Gastroesophageal sphincter (tissue), 4 donors: ENCODE measurements at regions not wholly inside any gene's neighbourhood (a gene's known extent, or its start where the extent isn't known, plus 50 kb on each side); places are given as distances from the start of the nearest gene placed in this dataset.

Source experiments
- ATAC-seq: fragments of 150-250 bp; one replicate; pipeline ENCODE4 v1.9.1; 2016; ENCODE audit warnings: mild to moderate bottlenecking, moderate library complexity
- H3K27ac ChIP-seq, 4 donors: fragments of 200-600 bp; sonication (generic) in 3 of 4; 1 replicate in 3 of 4; 2 replicates in 1 of 4; pipeline ENCODE4 v1.5.1; 2016 to 2019
- H3K27me3 ChIP-seq: fragments of 200-600 bp; sonication (generic); one replicate; pipeline ENCODE4 v1.5.1; 2019
- H3K36me3 ChIP-seq, 2 donors: fragments of 200-600 bp; sonication (generic); one replicate each; pipeline ENCODE4 v1.5.1; 2019; ENCODE audit warnings: control low read depth in 1 of 2
- H3K4me1 ChIP-seq, 3 donors: fragments of 200-600 bp; sonication (generic); 1 replicate in 2 of 3; 2 replicates in 1 of 3; pipeline ENCODE4 v1.5.1; 2016 to 2019; ENCODE audit warnings: control low read depth in 2 of 3
- H3K4me3 ChIP-seq, 2 donors: fragments of 200-600 bp; sonication (generic); one replicate each; pipeline ENCODE4 v1.5.1; 2019; ENCODE audit warnings: mild to moderate bottlenecking in 1 of 2, moderate library complexity in 1 of 2
- H3K9me3 ChIP-seq, 3 donors: fragments of 200-600 bp; sonication (generic); one replicate each; pipeline ENCODE4 v1.5.1; 2017 to 2019; ENCODE audit warnings: control low read depth in 2 of 3
- EP300 ChIP-seq: sonication (generic); formaldehyde crosslinking; IDR thresholded peaks from one replicate; pipeline ENCODE4 v1.6.1; 2017; ENCODE audit warnings: antibody characterized with exemption, mild to moderate bottlenecking
- POLR2A ChIP-seq, 2 donors: fragments of 450-650 bp; IDR thresholded peaks; one replicate each; pipeline ENCODE4 v1.6.1; 2017; ENCODE audit warnings: antibody characterized with exemption in 2 of 2, mild to moderate bottlenecking in 2 of 2, moderate library complexity in 1 of 2
- POLR2AphosphoS5 ChIP-seq: sonication (generic); formaldehyde crosslinking; IDR thresholded peaks from one replicate; pipeline ENCODE4 v1.6.1; 2017; ENCODE audit warnings: antibody characterized with exemption
- WGBS, 2 donors: methylation state at CpG; one replicate each; pipeline ENCODE4 v1.1.5; 2018; ENCODE audit warnings: low coverage in 1 of 2; 5-methylcytosine and 5-hydroxymethylcytosine counted together
- TF ChIP-seq, protein P1 (sequence below), 4 experiments: fragments of 200-600 bp in 2 of 4; fragments of 450-650 bp in 2 of 4; sonication (generic) in 1 of 4; IDR thresholded peaks; one replicate each; pipeline ENCODE4 v1.5.1; 2017 to 2019; ENCODE audit warnings: antibody characterized with exemption in 4 of 4, mild to moderate bottlenecking in 2 of 4, moderate library complexity in 2 of 4

DNA sequence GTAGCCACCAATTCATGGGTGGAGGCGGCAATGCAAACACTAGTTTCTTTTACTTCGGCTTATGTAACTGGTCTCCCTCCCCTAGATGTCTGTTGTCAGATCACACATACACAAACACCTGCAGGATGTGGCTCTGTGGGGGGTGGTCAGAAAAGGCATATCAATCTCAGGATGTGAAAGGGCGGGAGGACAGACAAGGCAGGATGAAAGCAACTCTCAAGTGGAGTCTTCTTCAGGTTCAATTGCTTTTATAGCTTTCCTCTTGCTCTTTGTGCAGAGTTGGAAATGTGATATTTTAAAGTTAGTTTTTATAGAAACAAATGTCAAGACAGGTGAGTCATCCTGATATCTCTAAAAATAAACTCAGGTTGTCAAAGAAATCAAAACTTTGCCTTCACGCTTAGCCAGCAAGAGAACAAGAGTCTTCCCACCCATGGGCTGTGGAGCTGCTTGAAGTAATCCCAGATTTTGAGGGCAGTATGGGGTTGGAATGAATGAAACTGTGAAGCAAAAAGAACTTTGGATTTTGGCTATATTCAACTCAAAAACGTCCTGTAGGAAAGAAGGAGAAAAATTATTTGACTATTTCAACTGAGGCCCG, 423.4 kb downstream of the GUCY1A2 start:
- Histone ChIP-seq H3K36me3 (no peaks in the 10 kb centered on the region), H3K27me3 (no peaks in the 10 kb centered on the region), H3K4me1 (no peaks in the 10 kb centered on the region), H3K9me3 (no peaks in the 10 kb centered on the region), H3K4me3 (no peak overlapping the region), H3K27ac (no peak overlapping the region)
- TF ChIP-seq, protein P1, sequence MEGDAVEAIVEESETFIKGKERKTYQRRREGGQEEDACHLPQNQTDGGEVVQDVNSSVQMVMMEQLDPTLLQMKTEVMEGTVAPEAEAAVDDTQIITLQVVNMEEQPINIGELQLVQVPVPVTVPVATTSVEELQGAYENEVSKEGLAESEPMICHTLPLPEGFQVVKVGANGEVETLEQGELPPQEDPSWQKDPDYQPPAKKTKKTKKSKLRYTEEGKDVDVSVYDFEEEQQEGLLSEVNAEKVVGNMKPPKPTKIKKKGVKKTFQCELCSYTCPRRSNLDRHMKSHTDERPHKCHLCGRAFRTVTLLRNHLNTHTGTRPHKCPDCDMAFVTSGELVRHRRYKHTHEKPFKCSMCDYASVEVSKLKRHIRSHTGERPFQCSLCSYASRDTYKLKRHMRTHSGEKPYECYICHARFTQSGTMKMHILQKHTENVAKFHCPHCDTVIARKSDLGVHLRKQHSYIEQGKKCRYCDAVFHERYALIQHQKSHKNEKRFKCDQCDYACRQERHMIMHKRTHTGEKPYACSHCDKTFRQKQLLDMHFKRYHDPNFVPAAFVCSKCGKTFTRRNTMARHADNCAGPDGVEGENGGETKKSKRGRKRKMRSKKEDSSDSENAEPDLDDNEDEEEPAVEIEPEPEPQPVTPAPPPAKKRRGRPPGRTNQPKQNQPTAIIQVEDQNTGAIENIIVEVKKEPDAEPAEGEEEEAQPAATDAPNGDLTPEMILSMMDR (IDR thresholded peaks at IDR 0.05), result no peak
- TF ChIP-seq EP300 (no peak), POLR2AphosphoS5 (no peak), POLR2A (IDR thresholded peaks at IDR 0.05) (no peak)
- no peak for ATAC-seq
- 67 to 76% methylated on average over 5 to 6 of the region's 6 CpGs for WGBS, 2 donors

DNA sequence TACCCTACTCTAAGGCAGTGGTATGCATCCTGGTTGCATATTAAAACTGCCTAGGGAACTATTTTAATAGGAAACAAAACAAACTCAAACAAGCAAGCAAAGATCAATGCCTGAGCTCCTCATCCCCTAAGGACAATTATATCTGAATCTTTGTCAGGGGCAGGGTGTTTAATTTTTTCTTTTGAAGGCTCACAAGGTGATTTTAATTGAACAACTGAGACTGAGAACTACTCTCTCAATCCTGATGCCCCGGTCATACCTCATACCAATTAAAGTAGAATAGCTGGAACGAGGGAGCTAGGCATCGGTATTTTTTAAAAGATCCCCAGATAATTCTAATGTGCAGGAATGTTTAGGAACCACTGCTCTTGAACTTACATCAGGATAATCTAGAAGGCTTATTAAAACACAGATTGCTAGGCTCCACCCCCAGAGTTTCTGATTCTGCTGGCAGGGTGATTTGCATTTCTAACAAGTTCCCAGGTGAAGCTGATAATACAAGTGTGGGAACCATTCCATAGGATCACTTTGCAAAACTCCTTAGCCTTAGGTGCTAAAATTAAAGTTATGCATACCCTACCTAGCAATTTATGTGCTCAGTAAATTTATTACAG, 416.5 kb downstream of the GUCY1A2 start:
- TF ChIP-seq, protein P1 (IDR thresholded peaks at IDR 0.05), result no peak
- TF ChIP-seq POLR2AphosphoS5 (no peak), EP300 (no peak), POLR2A (IDR thresholded peaks at IDR 0.05) (no peak)
- H3K4me1 ChIP-seq, result no peaks in the 10 kb centered on the region
- no peak overlapping the region for H3K4me3 ChIP-seq
- WGBS, 2 donors, result 84 to 93% methylated on average over 3 of the region's 3 CpGs
- H3K27ac ChIP-seq, result no peak overlapping the region
- no peak for ATAC-seq
- H3K9me3 ChIP-seq, result no peaks in the 10 kb centered on the region
- no peaks in the 10 kb centered on the region for H3K27me3 ChIP-seq
- H3K36me3 ChIP-seq, result no peaks in the 10 kb centered on the region

DNA sequence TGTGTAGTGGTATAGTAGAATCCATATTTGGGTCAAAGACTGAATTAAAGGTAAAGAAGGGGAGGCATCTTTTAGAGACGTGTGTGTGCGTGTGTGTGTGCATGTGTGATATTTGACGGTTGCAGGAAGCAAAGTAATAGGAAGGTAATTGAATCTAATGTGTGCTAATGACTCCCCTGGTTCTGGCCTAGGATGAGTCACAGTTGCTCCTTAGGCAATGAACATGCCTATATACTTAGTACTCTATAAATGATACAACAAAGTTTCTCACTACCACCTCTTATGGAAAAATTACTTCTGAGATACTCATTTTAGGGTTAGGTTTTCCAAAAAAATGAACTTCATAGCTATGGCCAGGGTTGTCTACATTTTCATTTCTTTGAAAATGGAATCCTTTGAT, 409.6 kb downstream of the GUCY1A2 start:
- H3K27ac ChIP-seq, result no peak overlapping the region
- H3K4me3 ChIP-seq, result no peak overlapping the region
- H3K36me3 ChIP-seq, result no peaks in the 10 kb centered on the region
- 62 to 91% methylated on average over 3 of the region's 3 CpGs for WGBS, 2 donors
- H3K9me3 ChIP-seq, result no peaks in the 10 kb centered on the region
- ATAC-seq, result no peak
- H3K27me3 ChIP-seq, result no peaks in the 10 kb centered on the region
- TF ChIP-seq POLR2AphosphoS5 (no peak), EP300 (no peak), POLR2A (IDR thresholded peaks at IDR 0.05) (no peak)
- TF ChIP-seq, protein P1 (IDR thresholded peaks at IDR 0.05), result no peak
- no peaks in the 10 kb centered on the region for H3K4me1 ChIP-seq

DNA sequence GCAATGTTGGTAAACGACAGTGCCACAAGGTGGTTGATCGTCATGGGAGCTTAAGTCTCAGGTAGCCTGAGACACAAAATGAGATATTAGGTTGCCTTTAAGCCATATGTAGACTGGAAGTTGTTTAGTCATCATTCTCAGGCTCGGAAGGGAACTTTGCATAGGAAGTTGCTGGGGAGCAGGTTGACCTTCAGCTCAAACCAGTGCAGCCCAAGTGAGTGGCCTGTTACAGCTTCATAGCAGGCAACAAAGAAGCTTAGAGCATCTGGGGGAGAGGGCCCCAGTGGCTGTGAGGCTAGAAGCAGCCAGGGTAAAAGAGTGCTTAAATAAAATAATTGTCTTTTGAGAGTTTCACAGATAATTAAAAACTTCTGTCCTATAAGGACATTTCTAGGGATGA, 404.0 kb downstream of the GUCY1A2 start:
- 69 to 88% methylated on average over 2 to 3 of the region's 3 CpGs for WGBS, 2 donors

More for the DNA sequence above, 404.0 kb downstream of the GUCY1A2 start:
- no peak for ATAC-seq
- Histone ChIP-seq H3K9me3 (no peaks in the 10 kb centered on the region), H3K4me3 (no peak overlapping the region), H3K27ac (no peak overlapping the region), H3K4me1 (no peaks in the 10 kb centered on the region), H3K36me3 (no peaks in the 10 kb centered on the region), H3K27me3 (no peaks in the 10 kb centered on the region)
- TF ChIP-seq EP300 (no peak), POLR2AphosphoS5 (no peak), POLR2A (IDR thresholded peaks at IDR 0.05) (no peak)
- TF ChIP-seq, protein P1 (IDR thresholded peaks at IDR 0.05), result no peak
